SW480 (cell line): ENCODE measurements at regions not wholly inside any gene's neighbourhood (a gene's known extent, or its start where the extent isn't known, plus 50 kb on each side); places are given as distances from the start of the nearest gene placed in this dataset.

Experiments
- DNase-seq: peaks from one replicate; pipeline ENCODE4 v3.0.0-alpha.2; 2016; ENCODE audit warnings: low spot score

GRCh38 chr7:50962962-50963374 is 180.3 kb upstream of the GRB10 start:
- peak; percentile 90 for DNase-seq

- DNase-seq = no peak
These were observed 179.7 kb upstream of the GRB10 start for GRCh38 chr7:50962281-50962883.

GRCh38 chr7:50960621-50961310 is 178.1 kb upstream of the GRB10 start:
- peak; percentile 52 for DNase-seq

DNA sequence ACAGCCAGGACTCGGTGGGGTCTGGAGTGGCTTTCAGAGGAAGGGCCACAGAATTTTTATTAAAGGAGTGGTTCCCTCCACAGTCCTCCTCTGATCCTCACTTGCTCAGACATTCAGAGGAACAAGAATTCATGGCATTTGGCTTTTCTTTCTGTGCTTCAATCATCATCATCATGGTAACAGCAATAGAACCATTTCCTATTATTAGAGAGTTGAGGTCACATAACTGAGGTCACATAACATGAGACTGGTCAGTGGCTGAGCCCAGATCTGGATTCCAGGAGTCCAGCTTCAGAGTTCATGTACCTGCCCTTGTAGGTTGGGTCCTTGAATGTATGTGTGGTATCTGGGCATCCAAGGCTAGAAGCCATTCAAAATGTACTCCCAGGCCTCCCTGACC is 177.3 kb upstream of the GRB10 start:
- DNase-seq = no peak

GRCh38 chr7:50959560-50959959 is 176.9 kb upstream of the GRB10 start:
- DNase-seq = no peak

GRCh38 chr7:50957855-50958254 is 175.2 kb upstream of the GRB10 start:
- DNase-seq = no peak

DNA sequence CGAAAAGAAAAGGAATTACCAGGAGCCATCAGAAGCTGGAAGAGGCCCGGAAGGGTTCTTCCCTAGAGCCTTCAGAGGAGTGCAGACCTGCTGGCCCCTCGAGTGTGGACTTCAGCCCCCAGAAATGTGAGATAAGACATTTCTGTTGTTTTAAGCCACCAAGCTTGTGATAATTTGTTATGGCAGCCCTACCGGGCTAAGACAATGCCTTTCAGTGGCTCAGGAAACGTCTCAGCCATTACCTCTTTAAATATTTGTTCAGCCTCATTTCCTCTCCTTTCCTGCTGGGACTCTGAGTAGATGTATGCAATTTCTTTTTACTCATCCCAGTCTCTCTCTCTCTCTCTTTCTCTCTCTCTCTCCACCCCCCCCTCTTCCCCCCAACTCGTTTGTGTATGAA is 174.7 kb upstream of the GRB10 start:
- no peak for DNase-seq

GRCh38 chr7:50956522-50957155 is 173.9 kb upstream of the GRB10 start:
- DNase-seq = no peak

DNA sequence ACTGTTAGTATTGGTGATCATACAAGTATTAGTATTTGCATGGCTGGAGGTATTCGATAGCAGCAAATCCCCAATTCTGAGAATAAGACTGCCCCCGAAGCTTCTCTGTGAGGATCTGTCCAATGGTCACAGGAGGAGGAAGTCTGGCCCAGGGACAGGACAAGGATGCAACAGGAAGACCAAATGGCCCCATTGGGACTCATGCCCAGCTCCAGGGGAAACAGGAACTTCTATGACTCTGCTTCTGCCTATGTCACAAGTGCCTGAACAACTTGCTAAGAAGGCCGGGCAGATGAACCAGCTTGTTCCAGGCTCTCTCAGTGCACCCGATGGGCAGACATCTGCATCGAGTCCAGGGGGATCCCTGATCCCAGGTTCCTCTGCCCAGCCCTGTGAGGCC is 172.0 kb upstream of the GRB10 start:
- no peak for DNase-seq

DNA sequence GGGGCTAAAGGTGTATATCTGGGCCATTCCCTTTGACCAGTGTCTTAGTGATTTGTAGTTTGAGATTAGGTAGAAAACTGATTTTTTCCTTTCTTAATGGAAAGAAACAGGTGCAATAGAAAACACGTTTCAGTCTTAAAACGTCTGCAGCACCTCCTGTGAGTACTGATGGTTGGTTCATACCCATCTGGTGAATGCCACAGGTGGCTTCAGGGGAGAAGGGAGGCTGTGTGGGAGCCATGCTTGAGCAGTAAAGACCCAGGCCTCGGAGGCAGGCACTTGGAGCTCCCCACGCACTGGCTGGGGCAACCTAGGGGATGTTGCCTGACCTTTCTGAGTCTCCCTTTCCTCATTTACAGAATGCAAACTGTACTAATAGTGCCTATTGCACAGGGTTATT is 171.5 kb upstream of the GRB10 start:
- no peak for DNase-seq

DNA sequence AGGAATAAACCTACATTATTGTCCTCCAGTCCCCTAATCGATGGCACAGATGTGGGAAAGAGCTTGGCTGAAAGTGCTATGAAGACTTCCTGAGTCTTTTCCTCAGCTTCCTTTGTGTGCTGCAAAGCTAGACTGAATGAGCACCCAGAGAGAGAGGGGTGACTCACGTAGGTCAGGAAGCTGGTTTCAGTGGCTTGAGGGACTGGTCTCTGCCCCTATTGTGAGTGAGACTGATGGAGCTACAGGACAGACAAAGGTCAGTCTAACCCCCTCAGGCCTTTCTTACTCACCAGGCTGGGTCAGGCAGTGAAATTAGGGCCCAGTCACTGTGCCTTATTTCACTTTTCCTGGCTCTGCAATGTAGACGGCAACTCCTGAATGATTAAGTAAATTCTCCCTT is 171.1 kb upstream of the GRB10 start:
- peak; percentile 61 for DNase-seq

DNA sequence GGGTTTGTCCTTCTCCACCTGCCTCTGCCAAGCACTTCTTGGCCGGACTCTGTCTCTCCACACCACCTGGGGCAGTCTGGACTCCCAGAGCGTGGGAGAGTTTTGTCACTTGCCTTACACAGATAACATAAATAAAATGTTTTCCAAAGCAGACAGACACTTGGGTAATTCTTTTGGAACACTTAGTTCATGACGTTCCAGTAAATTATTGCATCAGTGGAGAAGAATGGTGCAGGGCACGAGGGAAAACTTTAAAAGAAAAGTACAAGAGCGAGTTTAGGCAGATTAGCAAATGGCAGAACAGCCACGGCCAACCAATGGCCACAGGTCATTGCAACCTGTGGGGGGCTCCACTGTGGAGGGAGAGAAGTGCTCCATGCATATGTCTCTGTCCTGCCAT is 170.6 kb upstream of the GRB10 start:
- DNase-seq = no peak

- DNase-seq = no peak
These were observed 169.8 kb upstream of the GRB10 start for GRCh38 chr7:50952544-50952943.

GRCh38 chr7:50952120-50952519 is 169.4 kb upstream of the GRB10 start:
- no peak for DNase-seq

GRCh38 chr7:50943482-50943881 is 160.8 kb upstream of the GRB10 start:
- no peak for DNase-seq

DNA sequence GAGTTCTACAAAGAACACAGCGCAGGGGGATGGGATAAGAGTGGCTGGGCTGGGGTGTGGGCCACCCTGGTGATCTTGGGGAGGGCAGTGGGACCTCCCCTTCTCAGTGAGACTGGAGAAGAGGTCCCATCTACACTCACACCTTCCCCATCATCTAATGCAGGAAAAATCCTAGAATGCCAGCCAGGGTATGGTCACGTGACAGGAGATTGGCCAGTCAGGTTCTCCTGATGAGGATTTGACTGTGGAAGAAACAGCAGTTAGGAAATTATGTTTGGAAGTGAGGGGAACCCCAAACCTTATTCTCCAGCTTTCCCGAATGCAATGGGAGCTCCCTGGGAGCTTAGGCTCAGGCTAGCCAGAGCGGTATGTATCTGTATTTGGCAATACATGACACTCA is 158.8 kb upstream of the GRB10 start:
- DNase-seq = no peak

DNA sequence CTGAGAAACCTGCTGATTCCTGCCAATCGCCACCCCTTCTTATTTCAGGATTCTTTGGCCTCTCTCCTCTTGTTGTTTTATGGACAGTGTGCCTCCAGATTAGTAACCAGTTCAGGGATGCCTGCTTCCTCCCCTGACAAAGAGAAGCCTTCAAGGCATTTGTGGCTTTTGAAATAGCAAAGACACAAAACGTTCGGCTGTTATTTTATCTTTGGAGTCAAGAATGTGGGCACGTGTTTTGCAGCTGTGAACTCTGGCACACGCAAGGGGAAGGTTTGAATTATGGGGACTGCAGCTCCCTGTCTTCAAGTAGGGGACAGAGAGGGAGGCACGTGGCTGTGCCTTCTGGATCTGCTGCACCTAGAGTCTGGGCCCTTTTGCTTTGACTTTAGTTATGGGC is 157.9 kb upstream of the GRB10 start:
- no peak for DNase-seq

GRCh38 chr7:50939021-50939420 is 156.3 kb upstream of the GRB10 start:
- no peak for DNase-seq

DNA sequence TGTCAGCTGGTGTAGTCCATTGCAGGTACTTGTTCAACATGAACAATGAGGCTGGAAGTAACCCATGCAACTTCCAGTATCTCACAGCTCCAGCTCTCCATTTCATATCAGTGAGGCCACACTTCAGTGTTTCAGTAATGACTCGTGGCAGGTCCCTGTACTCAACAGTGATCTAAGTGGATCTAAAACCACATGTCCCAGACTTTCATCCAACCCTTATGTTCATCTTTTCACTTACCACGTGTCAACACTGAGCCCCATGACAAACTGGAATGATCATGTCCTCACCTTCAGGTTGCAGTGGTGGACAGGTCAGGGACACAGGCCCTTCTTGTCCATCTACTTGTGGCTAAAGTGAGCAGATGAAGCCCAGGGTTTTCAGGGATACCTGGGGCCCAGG is 155.0 kb upstream of the GRB10 start:
- no peak for DNase-seq

DNA sequence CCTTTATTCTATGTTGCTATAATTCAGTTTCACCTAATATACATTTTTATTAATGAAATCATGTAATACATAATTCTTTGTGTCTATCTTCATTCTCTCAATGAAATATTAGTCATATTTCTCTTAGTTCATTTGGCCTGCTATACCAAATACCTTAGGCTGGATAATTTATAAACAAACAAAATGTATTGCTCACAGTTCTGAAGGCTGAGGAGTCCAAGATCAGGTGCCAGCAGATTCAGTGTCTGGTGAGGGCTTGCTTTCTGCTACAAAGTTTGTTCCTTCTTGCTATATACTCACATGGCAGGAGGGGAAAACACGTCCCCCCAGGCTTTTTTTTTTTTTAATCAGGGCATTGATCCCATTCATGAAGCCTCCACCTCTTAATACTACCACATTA is 143.4 kb upstream of the GRB10 start:
- DNase-seq = no peak

- no peak for DNase-seq
These were observed 140.8 kb upstream of the GRB10 start for GRCh38 chr7:50923476-50923875.

GRCh38 chr7:50921114-50921813 is 138.6 kb upstream of the GRB10 start:
- DNase-seq = peak; percentile 94

GRCh38 chr7:50920031-50920635 is 137.4 kb upstream of the GRB10 start:
- peak; percentile 40 for DNase-seq
